Neuronal stem cell (in vitro differentiated cells): ENCODE measurements at regions not wholly inside any gene's neighbourhood (a gene's known extent, or its start where the extent isn't known, plus 50 kb on each side); places are given as distances from the start of the nearest gene placed in this dataset.

Source experiments
- DNase-seq: peaks from one replicate; pipeline ENCODE4 v3.0.0-alpha.2; 2013; ENCODE audit warnings: low spot score
- H2AFZ ChIP-seq: one replicate; pipeline ENCODE4 v1.6.1; 2013; ENCODE audit warnings: mild to moderate bottlenecking, low read length, inconsistent platforms
- H2AK5ac ChIP-seq: 2 replicates; pipeline ENCODE4 v1.6.1; 2013; ENCODE audit warnings: low read depth, mild to moderate bottlenecking, inconsistent platforms, low read length, moderate library complexity, mixed read lengths
- H2BK120ac ChIP-seq: 2 replicates; pipeline ENCODE4 v1.6.1; 2013; ENCODE audit warnings: low read depth, mild to moderate bottlenecking, inconsistent platforms, low read length, moderate library complexity, mixed read lengths
- H2BK12ac ChIP-seq: one replicate; pipeline ENCODE4 v1.6.1; 2013; ENCODE audit warnings: low read length, inconsistent platforms
- H2BK15ac ChIP-seq: 2 replicates; pipeline ENCODE4 v1.6.1; 2013; ENCODE audit warnings: mild to moderate bottlenecking, low read length, inconsistent platforms, mixed read lengths
- H2BK5ac ChIP-seq: one replicate; pipeline ENCODE4 v1.6.1; 2013; ENCODE audit warnings: inconsistent platforms, mild to moderate bottlenecking, low read length, moderate library complexity
- H3K14ac ChIP-seq: one replicate; pipeline ENCODE4 v1.6.1; 2013; ENCODE audit warnings: low read length, inconsistent platforms
- H3K18ac ChIP-seq: 2 replicates; pipeline ENCODE4 v1.6.1; 2013; ENCODE audit warnings: low read length, inconsistent platforms
- H3K23ac ChIP-seq: 2 replicates; pipeline ENCODE4 v1.6.1; 2013; ENCODE audit warnings: low read depth, mild to moderate bottlenecking, mixed read lengths, low read length, inconsistent platforms; ENCODE audit not compliant: poor library complexity
- H3K27ac ChIP-seq: replicated peaks from 3 replicates; pipeline ENCODE4 v1.5.1; 2013; ENCODE audit warnings: low read length, inconsistent platforms
- H3K27me3 ChIP-seq, 3 experiments: 2 replicates each; pipeline ENCODE4 v1.6.1; 2013; ENCODE audit warnings: low read length in 3 of 3, mild to moderate bottlenecking in 2 of 3, inconsistent platforms in 1 of 3, low read depth in 1 of 3, mixed read lengths in 1 of 3, moderate library complexity in 1 of 3; ENCODE audit not compliant: control insufficient read depth in 3 of 3, insufficient read depth in 3 of 3
- H3K36me3 ChIP-seq, 2 donors: replicated peaks in 1 of 2; 2 replicates each; pipeline ENCODE4 v1.6.1; 2013; ENCODE audit warnings: low read length in 2 of 2; ENCODE audit not compliant: control insufficient read depth in 2 of 2, insufficient read depth in 2 of 2
- H3K4ac ChIP-seq: 2 replicates; pipeline ENCODE4 v1.6.1; 2013; ENCODE audit warnings: inconsistent platforms, mild to moderate bottlenecking, low read length, moderate library complexity
- H3K4me1 ChIP-seq, 2 donors: 1 replicate in 1 of 2; 2 replicates in 1 of 2; pipeline ENCODE4 v1.6.1; 2013; ENCODE audit warnings: low read length in 2 of 2, low read depth in 1 of 2; ENCODE audit not compliant: control insufficient read depth in 2 of 2, insufficient read depth in 1 of 2
- H3K4me2 ChIP-seq: one replicate; pipeline ENCODE4 v1.6.1; 2013; ENCODE audit warnings: mild to moderate bottlenecking, low read length, inconsistent platforms; ENCODE audit not compliant: insufficient read depth, poor library complexity, severe bottlenecking
- H3K4me3 ChIP-seq, 2 donors: 2 replicates each; pipeline ENCODE4 v1.5.1; 2013; ENCODE audit warnings: low read length in 2 of 2, mild to moderate bottlenecking in 2 of 2, inconsistent platforms in 1 of 2, moderate library complexity in 1 of 2
- H3K79me1 ChIP-seq: one replicate; pipeline ENCODE4 v1.6.1; 2013; ENCODE audit warnings: low read depth, mild to moderate bottlenecking, inconsistent platforms, low read length, moderate library complexity
- H3K9ac ChIP-seq: one replicate; pipeline ENCODE4 v1.6.1; 2013; ENCODE audit warnings: mild to moderate bottlenecking, low read depth, low read length, inconsistent platforms; ENCODE audit not compliant: poor library complexity
- H3K9me3 ChIP-seq, 2 donors: replicated peaks in 1 of 2; 2 replicates each; pipeline versions ENCODE3 to v1.6.1; 2013; ENCODE audit warnings: low read length in 2 of 2, mild to moderate bottlenecking in 2 of 2, inconsistent platforms in 1 of 2, low read depth in 1 of 2, mixed read lengths in 1 of 2, moderate library complexity in 1 of 2; ENCODE audit not compliant: control insufficient read depth in 2 of 2, insufficient read depth in 1 of 2
- H4K8ac ChIP-seq: one replicate; pipeline ENCODE4 v1.6.1; 2013; ENCODE audit warnings: low read depth, mild to moderate bottlenecking, inconsistent platforms, low read length, moderate library complexity
- H4K91ac ChIP-seq: one replicate; pipeline ENCODE4 v1.6.1; 2013; ENCODE audit warnings: low read length, low read depth, mild to moderate bottlenecking, inconsistent platforms; ENCODE audit not compliant: poor library complexity
- WGBS, 2 donors: extraction: QIAGEN DNeasy Blood & Tissue Kit; methylation state at CpG; one replicate each; pipeline ENCODE4 v1.1.7; 2013; ENCODE audit warnings: missing lambda C conversion rate in 2 of 2, mixed read lengths in 1 of 2; ENCODE audit not compliant: insufficient read length in 2 of 2, insufficient replicate concordance in 1 of 2; ENCODE audit errors: extremely low coverage in 2 of 2; 5-methylcytosine and 5-hydroxymethylcytosine counted together

GRCh38 chr4:28973587-28974350 lies 1746.4 kb upstream of the PCDH7 start:
- Histone ChIP-seq H3K36me3 (no peaks in the 10 kb centered on the region), H3K4me1 (no peaks in the 10 kb centered on the region), H2BK120ac (no peak overlapping the region), H2BK12ac (no peak overlapping the region), H2AFZ (no peak overlapping the region), H3K23ac (no peak overlapping the region), H3K18ac (no peak overlapping the region), H3K9me3 (no peaks in the 10 kb centered on the region), H2BK15ac (no peak overlapping the region), H3K27me3 (no peaks in the 10 kb centered on the region), H3K79me1 (no peaks in the 10 kb centered on the region), H2AK5ac (no peak overlapping the region), H3K4me2 (no peak overlapping the region), H3K27ac (no peak overlapping the region), H4K8ac (no peak overlapping the region), H4K91ac (no peak overlapping the region), H3K9ac (no peak overlapping the region), H2BK5ac (no peak overlapping the region), H3K4ac (no peak overlapping the region), H3K14ac (no peak overlapping the region), H3K4me3 (no peak overlapping the region)
- no peak for DNase-seq
- WGBS, 2 donors, result no CpG with 5 or more reads among the region's 3 CpGs

- no peak overlapping the region for H2BK5ac ChIP-seq
- no peaks in the 10 kb centered on the region for H3K36me3 ChIP-seq
- no peak overlapping the region for H2BK120ac ChIP-seq
- no peak overlapping the region for H2AFZ ChIP-seq
- no peak overlapping the region for H3K14ac ChIP-seq
- H2BK15ac ChIP-seq, result no peak overlapping the region
- no peak overlapping the region for H4K8ac ChIP-seq
- H3K4me1 ChIP-seq, result no peaks in the 10 kb centered on the region
- H2AK5ac ChIP-seq, result no peak overlapping the region
- no peaks in the 10 kb centered on the region for H3K9me3 ChIP-seq
- no peak overlapping the region for H3K23ac ChIP-seq
- H3K18ac ChIP-seq, result no peak overlapping the region
- H3K4ac ChIP-seq, result no peak overlapping the region
- H3K9ac ChIP-seq, result no peak overlapping the region
- no peak overlapping the region for H3K27ac ChIP-seq
- no peak for DNase-seq
- no peaks in the 10 kb centered on the region for H3K79me1 ChIP-seq
- H2BK12ac ChIP-seq, result no peak overlapping the region
- no CpG with 5 or more reads among the region's 1 CpG for WGBS, 2 donors
- H4K91ac ChIP-seq, result no peak overlapping the region
- no peak overlapping the region for H3K4me3 ChIP-seq
- H3K27me3 ChIP-seq, result no peaks in the 10 kb centered on the region
- no peak overlapping the region for H3K4me2 ChIP-seq
Measured at GRCh38 chr4:28976369-28976768, 1743.8 kb upstream of the PCDH7 start.

- no peak overlapping the region for H4K91ac ChIP-seq
- no peak overlapping the region for H4K8ac ChIP-seq
- no peak overlapping the region for H2BK15ac ChIP-seq
- peaks cover 0 to 2% (median 0%) of the 10 kb centered on the region in 3 experiments for H3K27me3 ChIP-seq
- H2AFZ ChIP-seq, result no peak overlapping the region
- no peak overlapping the region for H3K4me3 ChIP-seq
- no peak overlapping the region for H2AK5ac ChIP-seq
- no peaks in the 10 kb centered on the region for H3K36me3 ChIP-seq
- no peak overlapping the region for H3K9ac ChIP-seq
- H3K4me2 ChIP-seq, result no peak overlapping the region
- H3K23ac ChIP-seq, result no peak overlapping the region
- H3K27ac ChIP-seq, result no peak overlapping the region
- DNase-seq, result peak; percentile 42
- no peak overlapping the region for H3K4ac ChIP-seq
- H3K4me1 ChIP-seq, result no peaks in the 10 kb centered on the region
- H3K9me3 ChIP-seq, result peaks cover 0 to 1% of the 10 kb centered on the region in 2 donors
- H3K18ac ChIP-seq, result no peak overlapping the region
- no peak overlapping the region for H2BK5ac ChIP-seq
- no peaks in the 10 kb centered on the region for H3K79me1 ChIP-seq
- no peak overlapping the region for H3K14ac ChIP-seq
- H2BK12ac ChIP-seq, result no peak overlapping the region
- no peak overlapping the region for H2BK120ac ChIP-seq
Measured at GRCh38 chr4:29002151-29002550, 1718.0 kb upstream of the PCDH7 start.

DNA sequence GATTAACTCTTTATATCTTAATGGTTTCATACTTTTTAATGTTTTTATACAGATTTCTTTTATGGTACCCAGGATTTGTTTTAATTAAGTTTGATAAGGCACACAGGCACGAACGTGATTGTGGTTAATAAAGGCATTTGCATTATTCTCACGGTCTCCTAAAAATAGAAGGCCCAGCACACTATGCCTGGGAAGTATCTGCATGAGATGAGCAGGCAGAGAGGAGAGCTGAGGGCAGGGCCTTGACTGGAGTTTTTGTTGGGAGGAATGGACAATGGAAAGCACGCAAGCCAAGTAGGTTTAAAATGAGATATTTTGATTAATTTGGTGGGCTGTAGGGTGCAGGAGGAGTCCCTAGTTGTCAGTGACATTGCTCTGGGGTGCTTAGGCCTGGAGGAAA lies 1714.3 kb upstream of the PCDH7 start:
- Histone ChIP-seq H2BK12ac (no peak overlapping the region), H3K9me3 (no peaks in the 10 kb centered on the region), H2BK120ac (no peak overlapping the region), H3K18ac (no peak overlapping the region), H3K14ac (no peak overlapping the region), H3K9ac (no peak overlapping the region), H3K23ac (no peak overlapping the region), H3K79me1 (no peaks in the 10 kb centered on the region), H3K27ac (no peak overlapping the region), H3K4me3 (no peak overlapping the region), H3K4ac (no peak overlapping the region), H2BK15ac (no peak overlapping the region), H3K4me2 (no peak overlapping the region), H3K4me1 (peaks cover 0 to 2% of the 10 kb centered on the region in 2 donors), H2BK5ac (no peak overlapping the region), H3K27me3 (no peaks in the 10 kb centered on the region), H4K91ac (no peak overlapping the region), H3K36me3 (no peaks in the 10 kb centered on the region), H4K8ac (no peak overlapping the region), H2AFZ (no peak overlapping the region), H2AK5ac (no peak overlapping the region)
- no CpG with 5 or more reads among the region's 4 CpGs for WGBS, 2 donors
- DNase-seq, result no peak
